Rectal smooth muscle tissue (tissue), 1 donor: ENCODE measurements at regions not wholly inside any gene's neighbourhood (a gene's known extent, or its start where the extent isn't known, plus 50 kb on each side); places are given as distances from the start of the nearest gene placed in this dataset.

Source experiments
- H3K27ac ChIP-seq: one replicate; pipeline ENCODE4 v1.7.0; 2013; ENCODE audit warnings: low read depth, low read length, inconsistent platforms
- H3K27me3 ChIP-seq: one replicate; pipeline ENCODE4 v1.7.0; 2013; ENCODE audit warnings: low read length; ENCODE audit not compliant: control insufficient read depth, insufficient read depth
- H3K36me3 ChIP-seq: one replicate; pipeline ENCODE4 v1.7.0; 2013; ENCODE audit warnings: low read length; ENCODE audit not compliant: control insufficient read depth, insufficient read depth
- H3K4me1 ChIP-seq: one replicate; pipeline ENCODE4 v1.7.0; 2013; ENCODE audit warnings: low read length; ENCODE audit not compliant: control insufficient read depth, insufficient read depth
- H3K4me3 ChIP-seq: one replicate; pipeline ENCODE4 v1.7.0; 2013; ENCODE audit warnings: low read length
- H3K9ac ChIP-seq: one replicate; pipeline ENCODE4 v1.7.0; 2013; ENCODE audit warnings: low read length

- no peak overlapping the region for H3K4me3 ChIP-seq
- H3K27ac ChIP-seq, result no peak overlapping the region
- H3K4me1 ChIP-seq, result no peaks in the 10 kb centered on the region
- H3K9ac ChIP-seq, result no peak overlapping the region
- H3K27me3 ChIP-seq, result no peaks in the 10 kb centered on the region
- H3K36me3 ChIP-seq, result no peaks in the 10 kb centered on the region
Measured at GRCh38 chr3:118332699-118333098, 701.9 kb downstream of the IGSF11 start.

GRCh38 chr3:118337649-118338048, 697.0 kb downstream of the IGSF11 start:
- no peak overlapping the region for H3K4me3 ChIP-seq
- H3K36me3 ChIP-seq, result no peaks in the 10 kb centered on the region
- no peak overlapping the region for H3K27ac ChIP-seq
- no peak overlapping the region for H3K9ac ChIP-seq
- H3K4me1 ChIP-seq, result no peaks in the 10 kb centered on the region
- no peaks in the 10 kb centered on the region for H3K27me3 ChIP-seq

- Histone ChIP-seq H3K9ac (no peak overlapping the region), H3K27ac (no peak overlapping the region), H3K4me3 (no peak overlapping the region), H3K4me1 (no peaks in the 10 kb centered on the region), H3K27me3 (no peaks in the 10 kb centered on the region), H3K36me3 (no peaks in the 10 kb centered on the region)
Measured at GRCh38 chr3:118347396-118348168, 687.1 kb downstream of the IGSF11 start.

GRCh38 chr3:118348169-118348557, 686.5 kb downstream of the IGSF11 start:
- no peaks in the 10 kb centered on the region for H3K4me1 ChIP-seq
- no peaks in the 10 kb centered on the region for H3K27me3 ChIP-seq
- H3K4me3 ChIP-seq, result no peak overlapping the region
- no peaks in the 10 kb centered on the region for H3K36me3 ChIP-seq
- no peak overlapping the region for H3K9ac ChIP-seq
- no peak overlapping the region for H3K27ac ChIP-seq

GRCh38 chr3:118354556-118354955, 680.1 kb downstream of the IGSF11 start:
- Histone ChIP-seq H3K27ac (no peak overlapping the region), H3K4me1 (no peaks in the 10 kb centered on the region), H3K4me3 (no peak overlapping the region), H3K9ac (no peak overlapping the region), H3K36me3 (no peaks in the 10 kb centered on the region), H3K27me3 (no peaks in the 10 kb centered on the region)

GRCh38 chr3:118369892-118370491, 664.7 kb downstream of the IGSF11 start:
- no peak overlapping the region for H3K4me3 ChIP-seq

GRCh38 chr3:118380576-118380975, 654.1 kb downstream of the IGSF11 start:
- Histone ChIP-seq H3K36me3 (no peaks in the 10 kb centered on the region), H3K27me3 (no peaks in the 10 kb centered on the region), H3K9ac (no peak overlapping the region), H3K4me3 (no peak overlapping the region), H3K27ac (no peak overlapping the region), H3K4me1 (no peaks in the 10 kb centered on the region)

More at GRCh38 chr3:118369892-118370491, 664.7 kb downstream of the IGSF11 start:
- no peak overlapping the region for H3K27ac ChIP-seq
- no peaks in the 10 kb centered on the region for H3K27me3 ChIP-seq
- no peaks in the 10 kb centered on the region for H3K4me1 ChIP-seq
- no peaks in the 10 kb centered on the region for H3K36me3 ChIP-seq
- H3K9ac ChIP-seq, result no peak overlapping the region

- Histone ChIP-seq H3K4me3 (no peak overlapping the region), H3K36me3 (no peaks in the 10 kb centered on the region), H3K4me1 (no peaks in the 10 kb centered on the region), H3K9ac (no peak overlapping the region), H3K27me3 (no peaks in the 10 kb centered on the region), H3K27ac (no peak overlapping the region)
Measured at GRCh38 chr3:118396491-118396890, 638.2 kb downstream of the IGSF11 start.

- Histone ChIP-seq H3K27ac (no peak overlapping the region), H3K27me3 (no peaks in the 10 kb centered on the region), H3K9ac (no peak overlapping the region), H3K36me3 (no peaks in the 10 kb centered on the region), H3K4me1 (no peaks in the 10 kb centered on the region), H3K4me3 (no peak overlapping the region)
Measured at GRCh38 chr3:118400086-118400485, 634.6 kb downstream of the IGSF11 start.

- Histone ChIP-seq H3K27me3 (no peaks in the 10 kb centered on the region), H3K36me3 (no peaks in the 10 kb centered on the region), H3K9ac (no peak overlapping the region), H3K4me1 (no peaks in the 10 kb centered on the region), H3K27ac (no peak overlapping the region), H3K4me3 (no peak overlapping the region)
Measured at GRCh38 chr3:118400886-118401285, 633.8 kb downstream of the IGSF11 start.

GRCh38 chr3:118401887-118402286, 632.8 kb downstream of the IGSF11 start:
- Histone ChIP-seq H3K9ac (no peak overlapping the region), H3K27me3 (no peaks in the 10 kb centered on the region), H3K36me3 (no peaks in the 10 kb centered on the region), H3K4me1 (no peaks in the 10 kb centered on the region), H3K4me3 (no peak overlapping the region), H3K27ac (no peak overlapping the region)

- Histone ChIP-seq H3K4me1 (no peaks in the 10 kb centered on the region), H3K27ac (no peak overlapping the region), H3K9ac (no peak overlapping the region), H3K27me3 (no peaks in the 10 kb centered on the region), H3K36me3 (no peaks in the 10 kb centered on the region), H3K4me3 (no peak overlapping the region)
Measured at GRCh38 chr3:118402971-118403370, 631.7 kb downstream of the IGSF11 start.

- H3K36me3 ChIP-seq, result no peaks in the 10 kb centered on the region
- no peaks in the 10 kb centered on the region for H3K27me3 ChIP-seq
- no peak overlapping the region for H3K27ac ChIP-seq
- no peak overlapping the region for H3K9ac ChIP-seq
- H3K4me1 ChIP-seq, result no peaks in the 10 kb centered on the region
- no peak overlapping the region for H3K4me3 ChIP-seq
Measured at GRCh38 chr3:118406562-118406961, 628.1 kb downstream of the IGSF11 start.
